CD1c-positive myeloid dendritic cell (primary cell): ENCODE measurements at regions not wholly inside any gene's neighbourhood (a gene's known extent, or its start where the extent isn't known, plus 50 kb on each side); places are given as distances from the start of the nearest gene placed in this dataset.

Source experiments
- DNase-seq: peaks from one replicate; pipeline ENCODE4 v3.0.0-alpha.2; 2016; ENCODE audit errors: extremely low spot score

DNA sequence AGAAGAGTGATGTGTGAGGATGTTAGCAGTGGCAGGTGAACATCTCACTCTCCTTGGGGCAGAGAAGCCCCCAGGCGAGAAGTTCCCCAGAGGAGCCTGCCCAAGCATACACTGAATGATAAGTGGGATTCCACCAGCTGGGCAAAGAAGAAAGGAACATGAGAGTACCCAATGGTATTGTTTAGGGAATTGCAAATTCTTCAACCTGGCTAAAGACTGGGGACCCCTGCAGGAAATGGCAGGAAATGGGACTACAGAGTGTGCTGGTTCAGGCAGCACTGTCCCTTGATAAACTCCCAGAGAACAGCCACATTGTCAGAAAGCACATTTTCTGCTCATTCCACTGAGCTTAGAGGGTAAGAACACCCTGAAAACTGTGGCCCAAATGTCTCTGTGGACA is 121.3 kb downstream of the RPS29 start:
- no peak for DNase-seq

DNA sequence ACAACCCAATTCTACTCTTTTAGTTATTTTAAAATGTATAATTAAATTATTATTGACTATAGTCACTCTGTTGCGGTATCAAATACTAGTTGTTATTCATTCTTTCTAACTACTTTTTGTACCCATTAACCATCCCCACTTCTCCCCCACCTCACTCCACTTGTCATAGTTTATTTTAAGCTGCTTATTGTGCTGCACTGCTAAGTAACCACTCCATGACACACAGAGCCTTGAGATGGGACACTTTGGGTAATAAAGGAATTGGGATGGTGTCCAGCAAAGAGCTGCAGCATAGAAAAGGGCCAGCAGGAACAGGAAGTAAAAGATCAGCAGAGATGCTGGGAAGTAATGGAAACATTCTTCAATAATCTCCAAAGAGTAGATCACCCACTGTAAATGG is 123.0 kb downstream of the RPS29 start:
- no peak for DNase-seq

DNA sequence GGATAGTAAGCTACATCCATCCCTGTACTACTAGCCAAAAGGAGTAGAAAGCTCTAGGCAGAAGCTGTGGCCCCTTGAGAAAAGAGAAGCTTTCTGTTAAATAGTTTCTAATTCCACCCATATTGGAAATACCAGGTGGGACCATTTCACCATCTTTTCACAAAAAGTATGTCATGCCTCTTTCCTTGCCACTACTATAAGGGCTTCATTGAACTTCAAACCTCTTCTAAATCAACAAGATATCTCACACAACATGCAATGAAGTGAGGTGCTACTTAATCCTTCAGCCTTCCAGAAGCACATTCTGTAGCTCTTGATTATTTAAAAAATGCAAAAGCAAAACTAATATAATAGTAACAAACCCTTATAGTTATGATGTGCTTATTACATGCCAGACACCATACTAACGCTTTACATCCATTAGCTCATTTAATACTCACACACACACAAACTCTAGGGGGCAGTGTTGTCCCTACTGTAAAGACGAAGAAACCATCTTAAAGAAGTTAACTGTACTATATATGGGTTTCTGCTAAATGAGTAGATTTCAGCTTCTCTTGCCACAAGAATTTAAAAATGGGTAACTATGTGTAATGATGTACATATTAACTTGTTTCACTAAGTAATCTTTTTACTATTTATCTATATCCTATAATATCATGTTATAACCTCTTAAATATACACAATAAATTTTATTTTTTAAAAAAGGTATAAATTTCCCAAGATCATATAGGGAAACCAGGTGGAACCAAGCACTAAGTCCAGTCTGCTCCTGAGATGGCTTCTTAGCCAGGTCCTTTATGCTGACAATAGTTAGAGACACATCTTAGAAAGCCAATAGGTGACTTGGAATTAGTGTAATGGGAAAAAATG is 124.4 kb downstream of the RPS29 start:
- DNase-seq: peak; percentile 75

DNA sequence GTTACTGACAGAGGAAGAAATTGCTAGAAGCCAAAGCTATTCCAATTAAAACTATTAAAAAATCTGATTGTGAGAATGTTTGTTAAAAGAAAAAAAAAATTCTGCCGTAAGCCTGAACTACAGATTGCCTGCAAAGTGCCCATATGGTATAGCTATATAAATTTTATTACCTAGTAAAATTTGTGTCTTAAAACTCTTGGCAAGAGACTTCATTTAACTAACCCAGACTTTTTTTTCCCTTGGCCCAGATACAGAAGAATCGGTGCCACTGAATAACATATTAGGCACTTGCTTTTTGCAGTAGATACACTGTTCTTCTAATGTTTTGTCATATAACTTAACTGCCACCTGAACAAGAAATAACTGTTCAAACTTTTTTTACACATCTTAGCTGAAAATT is 125.5 kb downstream of the RPS29 start:
- no peak for DNase-seq

DNA sequence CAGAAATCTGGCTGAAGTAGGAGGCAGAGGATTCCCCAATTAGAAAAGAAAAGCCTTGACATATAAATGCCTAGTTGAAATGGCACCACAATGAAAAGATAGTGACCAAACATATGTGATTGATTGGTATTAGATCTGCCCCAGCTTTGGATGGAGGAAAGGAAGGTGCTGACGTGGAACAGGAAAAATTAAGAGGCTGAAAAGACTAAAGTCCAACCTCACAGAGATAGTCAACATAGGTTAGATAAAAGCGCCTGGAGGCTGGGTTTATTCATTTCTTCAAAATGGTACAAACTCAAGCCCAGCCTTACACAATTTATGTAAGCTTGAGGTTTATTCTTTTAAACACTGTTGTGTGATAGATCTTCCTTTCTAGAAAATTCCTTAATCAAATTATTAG is 129.6 kb downstream of the RPS29 start:
- DNase-seq: no peak

DNA sequence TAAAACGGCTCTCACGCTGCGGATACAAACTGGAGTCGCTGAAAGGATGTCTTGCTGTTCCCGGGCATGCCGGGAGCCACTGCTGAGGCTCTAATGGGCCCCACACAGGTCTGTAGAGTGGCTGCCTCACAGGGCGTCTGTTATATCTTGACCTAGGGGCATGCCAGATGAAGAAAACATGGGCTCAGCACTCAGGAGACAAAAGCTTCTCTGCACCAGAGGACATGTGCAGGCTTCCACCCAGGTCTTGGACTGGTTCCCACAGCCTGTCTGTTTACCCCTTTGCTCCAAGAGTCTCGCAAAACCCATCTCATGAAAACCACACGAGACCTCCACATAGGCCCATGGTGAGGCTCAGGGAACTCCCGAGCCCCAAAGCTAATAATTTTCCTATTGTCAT is 134.2 kb downstream of the RPS29 start:
- no peak for DNase-seq

DNA sequence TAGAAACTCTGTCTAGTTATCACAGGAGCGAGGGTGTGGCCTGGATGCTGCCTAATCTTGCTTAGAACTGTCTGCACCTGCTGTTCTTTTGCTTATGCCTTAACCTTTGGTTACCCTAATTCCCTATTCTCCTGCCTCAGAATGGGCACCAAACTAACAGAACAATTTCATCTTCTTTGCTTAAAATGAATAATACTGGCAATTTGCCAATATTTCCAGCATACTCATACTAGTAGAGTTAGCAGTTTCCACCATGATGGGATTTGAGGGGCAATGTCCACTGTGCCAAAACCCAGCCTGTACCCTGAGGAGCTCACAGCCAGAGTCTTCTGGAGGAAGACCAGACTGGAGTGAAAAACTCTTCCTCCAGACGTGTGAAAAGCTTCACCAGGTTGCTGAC is 136.4 kb downstream of the RPS29 start:
- no peak for DNase-seq

DNA sequence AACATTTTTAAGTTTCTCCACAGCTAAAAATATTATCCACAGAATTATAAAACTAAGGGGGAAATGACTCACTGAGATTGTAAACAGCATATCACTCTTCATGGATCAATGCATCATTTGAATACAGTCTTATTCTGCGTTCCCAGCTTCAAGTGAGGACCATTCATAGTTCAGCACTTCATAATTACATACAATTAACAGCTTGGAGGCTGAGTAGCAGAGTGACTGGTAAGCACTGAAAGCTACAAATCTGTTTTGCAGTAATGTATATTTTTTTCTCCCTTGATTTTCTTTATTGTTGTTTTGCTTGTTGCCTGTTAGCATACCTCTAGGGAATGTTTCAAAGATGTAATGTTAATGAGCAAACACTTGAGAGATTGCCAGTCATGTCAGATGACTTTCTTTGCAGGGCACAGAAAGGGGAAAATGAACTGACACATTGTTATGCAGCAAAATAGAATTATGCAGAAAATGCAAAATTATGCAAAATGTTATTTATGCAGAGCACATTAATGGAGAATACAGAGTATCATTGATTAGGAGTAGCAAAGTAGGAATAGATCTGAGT is 138.6 kb downstream of the RPS29 start:
- no peak for DNase-seq

DNA sequence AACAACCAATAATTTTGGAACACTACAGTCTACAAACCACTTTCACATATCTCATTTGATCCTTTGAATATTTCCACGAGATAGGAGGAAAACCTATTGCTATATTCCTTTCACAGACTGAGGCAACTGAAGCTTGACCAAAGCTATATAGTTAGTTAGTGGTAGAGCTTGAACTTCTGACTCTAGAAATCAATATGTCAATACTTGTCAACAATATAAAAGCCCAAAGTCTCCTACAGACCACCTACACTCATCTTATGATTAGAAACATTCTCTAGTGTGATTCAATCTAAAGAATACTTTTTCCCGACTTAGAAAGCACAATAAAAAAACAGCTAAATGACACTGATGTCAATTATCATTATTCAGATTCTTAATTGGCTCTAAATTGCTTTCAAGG is 139.4 kb downstream of the RPS29 start:
- DNase-seq: no peak

DNA sequence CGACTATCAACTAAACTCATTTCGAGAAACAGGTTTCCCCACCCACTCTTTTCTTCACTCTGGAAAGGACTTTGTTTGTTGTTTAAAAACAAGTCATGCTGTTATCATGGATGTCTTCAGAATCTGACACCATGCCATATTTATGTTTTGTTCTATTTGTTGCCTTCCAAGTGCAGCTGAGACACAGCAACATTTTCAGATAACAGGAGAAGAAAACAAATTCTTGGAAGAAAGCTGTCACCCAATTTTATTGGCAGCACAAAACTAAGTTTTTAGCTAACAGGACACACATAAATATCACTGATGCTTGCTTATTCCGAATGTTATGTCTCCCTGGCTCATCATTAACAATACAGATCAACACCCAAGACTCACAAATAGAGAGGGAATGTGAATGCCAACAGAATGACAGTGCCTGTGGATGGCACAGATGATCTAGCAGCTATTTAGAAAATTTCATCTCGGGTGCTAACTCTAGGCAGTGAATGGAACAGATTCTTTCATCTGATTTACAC is 147.9 kb downstream of the RPS29 start:
- no peak for DNase-seq

DNA sequence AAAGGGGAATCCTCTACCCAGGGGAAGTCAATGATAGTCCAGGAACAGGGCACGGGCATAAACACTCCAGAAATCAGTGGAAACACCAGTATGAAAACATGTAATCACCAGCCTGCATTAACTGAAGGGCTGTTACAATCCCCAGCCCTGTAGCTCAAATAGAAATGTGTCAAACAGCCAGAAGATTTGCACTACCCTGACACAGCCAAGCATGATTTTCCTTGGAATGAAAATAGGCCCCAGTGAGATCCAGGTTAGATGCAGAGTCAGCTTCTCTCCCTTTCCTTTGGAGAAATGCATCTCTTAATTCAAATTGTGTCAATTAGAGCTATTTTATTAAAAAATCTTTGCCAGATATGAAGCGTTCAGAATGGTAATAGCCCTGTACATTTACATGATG is 158.1 kb downstream of the RPS29 start:
- no peak for DNase-seq

DNA sequence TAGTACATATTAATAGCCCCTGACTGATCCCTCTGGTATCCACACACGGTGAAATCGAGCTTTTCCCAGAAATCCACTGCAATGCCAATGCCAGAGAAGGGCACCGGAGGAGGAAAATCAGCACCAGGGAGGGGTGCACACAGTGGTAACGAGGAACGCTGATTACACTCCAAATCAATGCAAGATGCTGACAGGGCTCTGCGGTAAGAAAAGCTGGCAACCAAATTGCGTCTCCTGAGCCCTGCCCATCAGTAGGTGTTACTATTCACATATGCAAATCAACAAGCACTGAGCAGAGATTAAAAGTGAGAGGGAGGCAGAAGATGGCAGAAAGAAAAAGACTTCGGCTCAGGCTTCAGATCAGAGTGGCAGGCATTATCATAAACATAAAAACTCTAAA is 159.1 kb downstream of the RPS29 start:
- no peak for DNase-seq

DNA sequence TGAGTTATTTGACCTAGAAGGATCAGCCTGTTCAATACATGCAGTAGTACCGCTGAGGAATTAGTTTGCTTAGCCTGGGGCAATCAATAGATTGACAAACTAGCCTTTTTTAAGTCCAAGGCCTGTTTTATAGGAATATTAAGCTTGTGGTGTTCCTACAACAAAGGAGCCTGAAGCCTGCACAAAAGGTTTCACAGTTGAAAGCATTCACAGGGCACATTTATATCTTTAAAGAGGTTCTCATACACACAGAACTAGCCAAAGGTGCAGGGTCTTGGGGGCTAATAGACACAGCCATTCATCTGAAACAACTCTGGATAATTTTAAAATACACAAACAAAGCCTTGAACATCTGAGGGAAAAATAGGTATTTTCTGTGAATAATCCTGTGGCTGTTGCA is 160.3 kb downstream of the RPS29 start:
- DNase-seq: no peak

DNA sequence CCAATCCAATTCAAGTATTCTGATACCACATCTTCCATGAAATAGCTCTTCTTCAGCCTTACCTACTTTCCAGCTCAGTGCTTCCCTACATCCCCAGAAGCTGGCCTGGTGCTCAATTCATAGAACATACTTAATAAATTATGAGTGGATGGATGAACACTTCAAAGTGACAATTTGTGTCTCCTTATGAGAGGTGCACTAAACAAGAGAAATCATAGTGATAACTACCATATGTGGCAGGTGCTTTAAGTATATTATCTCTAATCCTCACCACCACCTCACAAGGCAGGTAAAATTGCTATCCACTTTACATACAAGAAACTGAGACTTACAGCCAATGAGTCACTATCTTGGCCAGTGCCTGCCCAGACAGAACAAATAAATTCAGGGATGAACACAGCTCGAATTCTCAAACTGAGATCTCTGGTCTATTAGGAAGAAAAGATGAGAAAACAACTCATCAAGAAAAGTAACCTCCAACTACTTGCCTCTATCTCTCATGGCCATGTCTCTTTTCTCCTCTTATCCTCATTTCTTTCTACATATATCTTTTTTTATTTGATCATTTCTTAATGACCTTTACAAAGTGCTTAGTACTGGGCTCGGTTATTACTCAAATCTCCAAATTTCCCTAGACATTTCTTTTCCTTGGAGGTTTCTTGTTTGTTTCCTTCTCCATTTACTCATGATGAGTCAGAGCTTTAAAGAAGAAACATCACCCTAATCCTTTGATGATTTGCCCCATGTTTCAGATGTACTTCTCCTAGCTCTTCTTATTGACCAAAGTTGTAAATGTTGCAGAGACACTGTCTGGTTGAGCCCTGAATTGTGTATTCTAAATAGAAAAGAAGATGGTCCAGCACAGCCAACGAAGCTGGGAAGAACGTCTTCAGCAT is 161.5 kb downstream of the RPS29 start:
- DNase-seq: no peak

DNA sequence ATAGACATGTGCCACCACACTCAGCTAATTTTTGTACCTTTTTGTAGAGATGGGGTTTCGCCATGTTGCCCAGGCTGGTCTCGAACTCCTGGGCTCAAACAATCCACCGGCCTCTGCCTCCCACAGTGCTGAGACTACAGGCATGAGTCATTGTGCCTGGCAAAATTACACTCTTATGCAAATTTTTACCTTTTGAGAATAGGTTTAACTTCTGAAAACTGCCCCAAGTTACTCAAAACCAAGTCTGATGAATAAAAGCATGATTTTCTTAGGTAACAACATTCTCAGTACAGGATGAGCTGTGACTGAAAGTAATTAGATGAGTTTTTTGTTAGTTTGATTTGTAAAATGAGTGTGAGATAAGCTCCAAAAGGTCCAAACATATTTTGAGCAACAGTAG is 166.0 kb downstream of the RPS29 start:
- DNase-seq: no peak

DNA sequence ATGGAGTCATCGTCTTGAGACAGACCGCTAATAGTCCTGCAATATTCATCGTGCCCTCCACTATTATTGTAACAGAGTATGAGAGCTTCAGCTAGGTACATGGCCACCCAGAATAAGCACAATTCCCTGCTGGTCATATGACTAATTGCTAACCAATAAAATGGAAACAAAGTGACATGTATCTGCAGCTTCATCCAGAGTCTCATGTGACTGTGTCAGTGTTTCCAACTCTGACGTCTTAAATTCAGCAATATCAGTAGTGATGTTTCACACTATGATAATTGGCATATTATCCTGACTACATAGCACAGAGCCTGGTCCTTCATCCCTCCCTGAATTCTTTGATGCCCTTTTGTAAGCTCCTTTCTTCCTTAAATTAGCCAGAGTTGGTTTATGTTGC is 167.4 kb downstream of the RPS29 start:
- DNase-seq: no peak

DNA sequence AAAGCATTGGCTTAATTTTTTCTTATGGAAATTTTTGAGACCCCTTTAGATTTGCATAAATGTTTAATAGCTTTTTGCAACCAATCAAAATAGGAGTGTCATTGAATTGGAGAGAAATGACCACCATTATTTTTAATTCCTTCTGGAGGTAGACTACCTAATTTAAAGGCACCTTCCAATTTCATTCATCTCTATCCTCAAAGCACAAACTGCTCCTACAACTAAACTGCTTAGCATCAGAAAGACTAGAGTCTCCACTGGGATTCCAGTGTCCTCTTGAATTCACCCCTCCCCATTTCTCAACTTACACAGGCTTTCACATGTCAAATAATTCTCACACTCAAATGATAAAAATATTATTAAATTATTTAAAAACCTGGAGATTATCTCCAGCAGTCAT is 168.4 kb downstream of the RPS29 start:
- no peak for DNase-seq

DNA sequence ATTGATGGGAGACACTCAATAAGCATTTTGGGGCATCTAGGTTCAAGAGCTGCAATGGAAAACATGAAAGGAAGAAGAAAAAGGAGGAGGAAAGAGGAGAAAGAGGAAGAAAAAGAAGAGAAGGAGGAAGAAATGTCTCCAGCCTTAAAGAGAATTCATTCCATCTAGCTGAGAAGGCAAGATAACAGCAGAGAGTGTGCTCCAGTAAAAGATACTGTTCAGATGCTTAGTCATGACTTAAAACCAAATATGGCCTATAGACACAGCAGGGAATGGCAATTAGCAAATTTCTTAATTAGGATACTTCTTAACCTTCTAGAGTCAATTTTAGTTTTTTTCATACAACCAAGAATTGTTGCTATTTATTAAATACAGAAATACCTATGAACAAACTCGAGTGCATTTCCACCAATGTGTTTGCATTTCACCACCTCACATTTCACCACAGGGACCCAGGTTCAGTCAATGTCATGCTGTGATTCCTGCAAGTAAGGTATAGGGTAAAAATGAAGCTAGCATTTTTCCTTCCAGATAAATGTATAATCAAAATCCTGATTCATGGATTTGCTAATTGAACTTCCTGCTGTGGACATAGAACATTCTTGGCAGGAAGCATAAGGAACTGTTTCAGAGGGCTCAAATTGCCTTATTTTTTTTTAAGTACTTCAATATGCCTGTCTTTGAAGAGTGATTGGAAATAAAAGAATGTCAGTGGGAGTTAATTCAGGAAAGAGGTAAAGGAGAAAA is 177.8 kb downstream of the RPS29 start:
- DNase-seq: no peak

DNA sequence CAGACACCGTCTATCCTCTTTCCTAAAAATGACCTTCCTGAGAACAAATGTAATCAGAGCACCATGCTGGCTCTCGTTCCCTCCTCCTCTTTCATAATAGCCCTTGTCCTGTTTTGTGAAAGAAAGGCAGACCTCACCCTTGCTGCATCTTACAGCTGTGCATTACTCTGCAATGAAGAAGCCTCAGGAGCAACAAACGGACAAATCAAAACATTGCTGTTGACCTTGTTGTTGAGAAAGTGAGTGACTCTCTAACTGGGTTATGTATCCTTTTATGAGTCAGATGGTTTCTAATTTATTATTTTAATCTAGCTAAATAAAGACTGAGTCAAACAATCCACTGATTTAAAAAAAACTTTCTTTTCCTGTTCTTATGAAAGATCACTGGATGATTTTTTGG is 180.9 kb downstream of the RPS29 start:
- DNase-seq: no peak

DNA sequence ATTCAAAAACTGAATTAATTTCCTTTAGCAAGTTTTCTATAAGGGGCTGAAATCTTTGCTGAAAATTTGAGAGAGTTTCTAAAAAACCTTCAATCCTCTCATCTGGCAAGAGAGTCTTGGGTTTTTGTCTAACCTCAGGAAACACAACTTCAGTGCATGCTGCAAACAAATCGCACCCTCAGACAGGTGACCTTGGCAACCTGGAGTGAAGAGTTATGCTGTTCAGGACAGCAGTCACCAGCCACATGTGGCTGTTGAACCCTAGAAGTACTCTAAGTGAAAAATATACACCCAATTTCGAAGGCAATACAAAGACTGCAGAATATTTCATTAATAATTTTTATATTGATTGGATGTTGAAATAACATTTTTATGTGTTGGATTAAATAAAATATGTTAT is 184.8 kb downstream of the RPS29 start:
- no peak for DNase-seq

DNA sequence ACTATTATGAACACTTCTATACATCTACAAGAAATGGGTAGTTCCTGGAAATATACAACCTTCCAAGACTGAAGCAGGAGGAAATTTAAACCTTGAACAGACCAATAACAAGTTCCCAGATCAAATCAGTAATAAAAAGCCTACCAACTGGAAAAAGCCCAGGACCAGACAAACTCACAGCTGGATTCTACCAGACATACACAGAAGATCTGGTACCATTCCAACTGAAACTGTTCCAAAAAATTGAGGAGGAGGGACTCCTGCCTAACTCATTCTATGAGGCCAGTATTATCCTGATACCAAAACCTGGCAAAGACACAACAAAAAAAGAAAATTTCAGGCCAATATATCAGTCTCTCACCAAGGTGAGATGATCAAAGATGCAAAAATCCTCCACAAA is 189.4 kb downstream of the RPS29 start:
- DNase-seq: no peak

DNA sequence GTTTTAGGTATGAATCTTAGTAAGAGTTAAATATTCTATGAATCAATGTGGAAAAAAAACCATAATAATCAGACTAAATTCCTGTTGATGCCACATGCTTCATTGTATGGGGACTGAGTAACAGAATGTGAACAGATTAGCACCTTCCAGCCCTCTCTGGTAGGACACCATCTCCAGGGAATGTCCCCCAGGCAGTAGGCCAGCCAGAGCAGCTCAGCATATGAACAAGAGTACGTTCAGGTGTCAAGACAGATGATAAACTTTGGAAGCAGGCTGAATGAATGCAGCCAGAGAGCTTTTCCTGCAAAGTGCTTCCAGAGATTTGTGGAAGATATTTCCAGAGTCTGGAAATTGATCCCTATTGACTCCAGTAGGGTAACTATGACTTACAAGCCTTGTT is 204.4 kb downstream of the RPS29 start:
- DNase-seq: no peak
